ENCODE measurements at regions not wholly inside any gene's neighbourhood (a gene's known extent, or its start where the extent isn't known, plus 50 kb on each side); places are given as distances from the start of the nearest gene placed in this dataset.

GRCh38 chr6:121499666-121500065 lies 64.2 kb downstream of the GJA1 start:
- no peak for DNase-seq (ENCODE audit: low spot score)

DNA sequence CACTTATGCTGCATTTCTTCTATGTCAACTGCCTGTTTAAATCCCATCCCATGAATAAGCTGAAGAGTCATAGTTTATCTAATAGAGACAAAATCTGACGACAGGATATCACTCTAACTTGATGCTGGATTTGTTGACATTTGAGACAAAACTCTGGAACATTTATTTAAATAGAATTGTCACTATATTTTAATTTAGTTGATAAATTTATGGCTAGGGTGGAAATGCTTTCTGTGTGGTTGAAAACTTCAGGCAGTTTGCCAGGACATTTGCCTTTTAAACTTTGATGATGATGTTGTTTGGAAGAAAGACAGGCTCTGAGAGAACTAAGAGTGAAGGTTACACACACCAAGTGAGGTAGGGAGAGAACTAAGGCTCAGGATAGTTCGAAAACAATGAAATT lies 68.1 kb downstream of the GJA1 start:
- no peak for DNase-seq (ENCODE audit: low spot score)

- no peak for DNase-seq (ENCODE audit: low spot score)
Observed at GRCh38 chr6:121504227-121504626, 68.8 kb downstream of the GJA1 start.

DNA sequence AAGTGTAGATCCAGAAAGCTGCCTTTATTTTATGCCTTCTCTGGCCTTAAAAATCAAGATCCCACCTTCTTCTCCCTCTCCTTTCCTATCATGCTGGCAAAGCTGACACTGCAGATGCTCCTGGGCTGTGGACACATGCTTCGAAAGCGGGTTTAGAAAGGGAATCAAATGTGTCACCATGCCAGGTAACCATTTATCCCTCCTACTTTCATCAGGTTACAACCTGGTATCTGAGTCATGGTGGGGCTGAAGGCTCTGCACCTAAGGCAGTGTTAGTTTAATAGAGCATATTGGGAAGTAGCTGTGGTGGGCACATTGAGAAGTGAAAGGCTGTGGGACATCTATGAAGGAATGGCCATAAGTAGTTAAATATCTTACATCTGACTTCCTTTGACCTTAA lies 69.8 kb downstream of the GJA1 start:
- no peak for DNase-seq (ENCODE audit: low spot score)

GRCh38 chr6:121506761-121507754 lies 71.6 kb downstream of the GJA1 start:
- DNase-seq (ENCODE audit: low spot score), result no peak

DNA sequence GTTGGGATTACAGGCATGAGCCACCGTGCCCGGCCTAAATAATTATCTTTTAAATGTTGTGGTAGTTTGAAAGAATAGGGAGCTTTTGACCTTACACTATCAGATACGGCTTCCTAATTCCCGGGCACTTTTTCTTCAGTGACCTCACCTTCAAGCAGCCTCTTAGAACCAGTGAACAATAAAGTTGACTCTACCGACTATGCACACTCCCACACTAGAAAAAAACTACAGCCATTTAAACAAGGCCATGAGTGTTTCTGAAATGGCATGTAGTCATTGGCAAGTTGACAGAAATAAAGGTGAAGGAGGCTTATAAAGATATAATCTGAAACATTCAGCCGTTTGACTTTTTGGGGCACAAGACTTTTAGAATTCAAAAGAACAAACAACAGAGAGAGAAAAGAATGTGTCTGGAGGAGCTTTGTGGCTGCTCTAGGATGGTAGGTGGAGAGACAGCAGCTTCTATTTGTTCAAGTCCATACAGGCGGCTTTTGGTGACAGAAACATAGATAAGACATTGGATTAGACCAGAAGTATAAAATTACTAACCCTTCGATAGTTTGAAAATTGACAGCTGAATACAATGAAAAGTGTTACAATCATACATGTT lies 75.2 kb downstream of the GJA1 start:
- DNase-seq (ENCODE audit: low spot score), result no peak

DNA sequence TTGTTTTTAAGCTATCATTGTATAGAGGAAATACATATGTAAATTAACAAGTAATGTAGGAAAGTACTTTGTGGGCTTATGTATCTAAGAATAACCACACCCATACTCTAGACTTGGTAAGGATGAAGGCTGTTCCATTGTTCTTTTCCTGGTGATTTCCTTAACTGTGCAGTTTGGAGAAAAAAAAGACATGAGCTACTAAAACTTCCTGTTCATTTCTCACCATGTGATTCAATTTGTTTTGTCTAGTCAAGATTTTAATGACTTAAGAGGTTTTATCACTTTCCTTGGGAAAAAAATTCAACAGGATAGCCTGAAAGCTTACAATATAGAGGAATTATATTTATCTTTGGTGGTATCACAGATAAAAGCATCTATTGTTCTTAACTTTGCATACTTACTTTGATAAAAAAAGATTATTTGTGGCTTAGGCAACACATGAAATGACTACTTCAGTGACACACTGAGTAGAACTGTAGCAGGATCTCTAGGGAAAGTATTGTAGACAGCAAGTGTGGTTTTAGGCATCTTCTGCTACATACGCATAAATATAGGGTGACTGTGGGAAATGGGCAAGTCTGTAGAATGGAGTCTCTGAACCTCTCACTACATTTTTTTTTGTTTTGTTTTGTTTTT lies 80.3 kb downstream of the GJA1 start:
- no peak for DNase-seq (ENCODE audit: low spot score)

DNA sequence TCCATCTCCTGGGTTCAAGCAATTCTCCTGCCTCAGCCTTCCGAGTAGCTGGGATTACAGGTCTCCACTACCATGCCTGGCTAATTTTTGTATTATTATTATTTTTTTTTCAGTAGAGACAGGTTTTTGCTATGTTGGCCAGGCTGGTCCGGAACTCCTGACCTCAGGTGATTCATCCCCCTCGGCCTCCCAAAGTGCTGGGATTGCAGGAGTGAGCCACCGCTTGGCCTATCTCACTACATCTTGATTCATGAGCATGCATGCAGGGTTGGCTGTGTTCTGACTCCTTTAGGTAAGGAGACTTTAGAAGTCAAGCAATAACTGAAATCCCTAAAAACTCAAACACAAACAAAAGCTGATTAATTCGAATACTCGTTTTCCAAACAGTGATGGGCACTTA lies 80.9 kb downstream of the GJA1 start:
- DNase-seq (ENCODE audit: low spot score), result no peak

- no peak for DNase-seq (ENCODE audit: low spot score)
Observed at GRCh38 chr6:121520337-121521163, 85.1 kb downstream of the GJA1 start.

GRCh38 chr6:121521164-121521555 lies 85.7 kb downstream of the GJA1 start:
- DNase-seq (ENCODE audit: low spot score), result no peak

DNA sequence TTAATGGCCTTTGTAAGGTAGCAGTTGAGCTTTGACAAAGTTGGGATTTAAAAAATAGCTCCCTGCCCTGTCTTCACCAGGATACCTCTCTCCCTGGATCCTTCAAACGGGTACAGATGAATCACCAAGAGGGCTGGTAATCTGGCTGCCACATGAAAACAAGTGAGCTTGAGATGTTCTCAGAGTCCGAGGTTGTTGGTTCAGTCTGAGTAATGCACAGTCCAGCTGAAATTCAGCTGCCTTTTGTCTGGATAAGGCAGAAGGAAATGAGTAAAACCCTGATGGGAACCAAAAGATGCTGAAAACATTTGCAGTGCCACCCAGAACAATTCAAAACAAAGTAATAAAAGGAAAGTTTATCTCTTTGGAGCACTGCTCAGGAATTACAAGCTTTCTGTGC lies 86.8 kb downstream of the GJA1 start:
- DNase-seq (ENCODE audit: low spot score), result no peak

GRCh38 chr6:121522771-121523386 lies 87.4 kb downstream of the GJA1 start:
- no peak for DNase-seq (ENCODE audit: low spot score)

- DNase-seq (ENCODE audit: low spot score), result no peak
Observed at GRCh38 chr6:121523628-121524027, 88.2 kb downstream of the GJA1 start.

DNA sequence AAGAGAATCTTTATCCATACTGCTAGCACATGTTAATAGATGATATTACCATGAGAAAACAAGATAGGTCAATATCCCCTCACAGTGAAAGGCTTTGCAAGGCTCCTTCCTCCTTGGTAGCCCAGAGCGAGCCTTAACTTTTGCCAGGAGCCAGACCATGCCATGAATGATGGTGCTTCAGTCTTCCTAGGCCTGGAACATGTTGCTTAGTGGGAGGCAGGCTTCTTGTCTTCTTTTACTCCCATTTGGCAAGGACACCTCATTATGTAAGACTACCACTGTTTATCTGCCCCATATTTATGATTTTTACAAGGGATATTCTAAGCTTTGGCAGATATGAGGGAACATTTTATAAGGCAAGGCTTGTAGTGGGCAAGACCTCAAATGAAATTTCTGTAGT lies 90.8 kb downstream of the GJA1 start:
- no peak for DNase-seq (ENCODE audit: low spot score)

- no peak for DNase-seq (ENCODE audit: low spot score)
Observed at GRCh38 chr6:121531658-121532169, 96.3 kb downstream of the GJA1 start.

DNA sequence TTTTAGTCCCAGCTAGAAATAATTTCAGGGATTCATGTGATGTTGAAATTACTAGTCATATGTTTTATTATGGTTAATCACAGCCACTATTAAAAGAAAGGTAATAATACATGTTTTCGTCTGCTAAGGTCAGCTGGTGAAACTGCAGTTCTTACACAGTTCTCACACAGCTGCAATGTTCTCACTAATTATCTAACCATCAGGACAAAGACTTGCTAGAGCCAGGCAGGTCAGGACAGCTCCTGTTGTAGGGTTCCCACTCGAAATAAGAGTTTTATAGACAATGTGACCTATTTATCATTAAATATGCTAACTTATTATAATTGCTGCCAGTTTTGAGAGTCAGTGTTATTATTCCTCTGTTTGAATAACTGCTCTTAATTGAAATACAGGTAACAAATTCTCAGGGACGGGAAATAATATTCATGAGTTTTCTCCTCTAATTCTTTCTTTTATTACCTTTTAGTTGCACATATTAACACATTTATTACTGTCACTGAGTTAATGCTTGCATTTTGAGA lies 97.9 kb downstream of the GJA1 start:
- no peak for DNase-seq (ENCODE audit: low spot score)

DNA sequence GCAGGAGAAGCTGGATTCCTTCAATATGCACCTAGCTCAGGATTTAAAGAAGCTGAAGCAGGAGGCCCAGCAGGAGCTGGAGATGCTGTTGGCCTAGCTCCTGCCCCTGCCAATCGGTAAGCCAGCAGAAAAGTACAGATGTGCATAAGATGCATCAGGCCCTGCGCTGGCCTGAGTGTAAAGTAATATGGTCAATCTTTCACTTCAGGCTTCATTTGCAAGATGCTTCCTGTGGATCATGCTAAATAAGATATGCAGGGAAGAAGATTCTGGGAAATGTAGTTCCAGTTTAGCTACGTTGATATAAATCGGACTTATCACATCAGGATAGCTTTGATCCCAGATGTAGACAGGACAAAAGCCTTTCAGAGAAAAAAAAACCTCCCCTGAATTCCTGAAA lies 100.3 kb downstream of the GJA1 start:
- DNase-seq (ENCODE audit: low spot score), result no peak

GRCh38 chr6:121536345-121536744 lies 100.9 kb downstream of the GJA1 start:
- no peak for DNase-seq (ENCODE audit: low spot score)

GRCh38 chr6:121539439-121539838 lies 104.0 kb downstream of the GJA1 start:
- no peak for DNase-seq (ENCODE audit: low spot score)

DNA sequence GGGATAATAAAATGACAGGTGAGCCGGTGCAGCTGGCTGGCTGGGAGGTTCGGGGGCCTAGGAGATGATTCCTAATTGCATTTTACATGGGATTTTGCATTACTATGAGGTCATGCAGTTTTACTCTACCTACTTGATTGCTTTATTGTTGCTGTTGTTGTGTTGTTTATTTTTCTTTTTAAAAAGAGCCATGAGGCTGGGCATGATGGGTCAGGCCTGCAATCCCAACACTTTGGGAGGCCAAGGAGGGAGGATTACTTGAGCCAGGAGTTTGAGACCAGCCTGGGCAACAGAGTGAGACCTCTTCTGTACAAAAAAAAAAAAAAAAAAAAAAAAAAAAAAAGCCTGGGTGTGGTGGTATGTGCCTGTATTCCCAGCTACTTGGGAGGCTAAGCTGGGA lies 104.8 kb downstream of the GJA1 start:
- no peak for DNase-seq (ENCODE audit: low spot score)

GRCh38 chr6:121544691-121545090 lies 109.2 kb downstream of the GJA1 start:
- DNase-seq (ENCODE audit: low spot score), result no peak
